ENCODE measurements at regions not wholly inside any gene's neighbourhood (a gene's known extent, or its start where the extent isn't known, plus 50 kb on each side); places are given as distances from the start of the nearest gene placed in this dataset.

- no peak for TF ChIP-seq CTCF (IDR thresholded peaks at IDR 0.05; ENCODE audit: low read depth, low read length)
- DNase-seq (ENCODE audit: extremely low read depth, low read depth) = no peak
Measured at GRCh38 chr1:38258085-38258627, 211.6 kb upstream of the POU3F1 start.

GRCh38 chr1:38257374-38257773 lies 210.8 kb upstream of the POU3F1 start:
- no peak for DNase-seq (ENCODE audit: extremely low read depth, low read depth)
- TF ChIP-seq CTCF (IDR thresholded peaks at IDR 0.05; ENCODE audit: low read depth, low read length) = no peak

- no peak for DNase-seq (ENCODE audit: extremely low read depth, low read depth)
- TF ChIP-seq CTCF (IDR thresholded peaks at IDR 0.05; ENCODE audit: low read depth, low read length) = no peak
Measured at GRCh38 chr1:38256072-38256471, 209.5 kb upstream of the POU3F1 start.

GRCh38 chr1:38253314-38253713 lies 206.7 kb upstream of the POU3F1 start:
- no peak for TF ChIP-seq CTCF (IDR thresholded peaks at IDR 0.05; ENCODE audit: low read depth, low read length)
- no peak for DNase-seq (ENCODE audit: extremely low read depth, low read depth)

- DNase-seq (ENCODE audit: extremely low read depth, low read depth) = no peak
- TF ChIP-seq CTCF (IDR thresholded peaks at IDR 0.05; ENCODE audit: low read depth, low read length) = no peak
Measured at GRCh38 chr1:38250356-38250755, 203.8 kb upstream of the POU3F1 start.

- no peak for TF ChIP-seq CTCF (IDR thresholded peaks at IDR 0.05; ENCODE audit: low read depth, low read length)
- no peak for DNase-seq (ENCODE audit: extremely low read depth, low read depth)
Measured at GRCh38 chr1:38249001-38249400, 202.4 kb upstream of the POU3F1 start.

GRCh38 chr1:38246955-38247952 lies 200.7 kb upstream of the POU3F1 start:
- no peak for DNase-seq (ENCODE audit: extremely low read depth, low read depth)
- TF ChIP-seq CTCF (IDR thresholded peaks at IDR 0.05; ENCODE audit: low read depth, low read length) = no peak

All from AG09319 (cell line).